OCI-LY1 (cell line): ENCODE measurements at regions not wholly inside any gene's neighbourhood (a gene's known extent, or its start where the extent isn't known, plus 50 kb on each side); places are given as distances from the start of the nearest gene placed in this dataset.

ENCODE experiments used
- H2AFZ ChIP-seq: fragments of 200-600 bp; sonication (generic), shearing (Covaris generic); 2 replicates; pipeline ENCODE4 v1.6.0; 2014; ENCODE audit warnings: antibody characterized with exemption, mild to moderate bottlenecking, low read length
- H3F3A ChIP-seq: fragments of 200-600 bp; sonication (generic), shearing (Covaris generic); 2 replicates; pipeline ENCODE4 v1.6.0; 2014; ENCODE audit warnings: mild to moderate bottlenecking, antibody characterized with exemption, low read length, moderate library complexity; ENCODE audit not compliant: insufficient read depth
- H3K27ac ChIP-seq: fragments of 200-600 bp; sonication (generic); 2 replicates; pipeline ENCODE4 v1.5.1; 2014; ENCODE audit warnings: low read length, mixed run types, mild to moderate bottlenecking, low read depth; ENCODE audit not compliant: poor library complexity, severe bottlenecking
- H3K27me3 ChIP-seq: fragments of 200-600 bp; sonication (generic); 2 replicates; pipeline ENCODE4 v1.6.0; 2014; ENCODE audit warnings: antibody characterized with exemption, mild to moderate bottlenecking, low read length, moderate library complexity; ENCODE audit not compliant: insufficient read depth
- H3K36me3 ChIP-seq: fragments of 200-600 bp; sonication (generic); 2 replicates; pipeline ENCODE4 v1.6.1; 2014; ENCODE audit warnings: mild to moderate bottlenecking, antibody characterized with exemption, low read length, moderate library complexity, mixed read lengths; ENCODE audit not compliant: insufficient read depth
- H3K4me1 ChIP-seq: fragments of 200-600 bp; sonication (generic); 2 replicates; pipeline ENCODE4 v1.5.1; 2014; ENCODE audit warnings: mild to moderate bottlenecking, low read length, moderate library complexity; ENCODE audit not compliant: insufficient read depth, severe bottlenecking
- H3K4me2 ChIP-seq: fragments of 200-600 bp; sonication (generic), shearing (Covaris generic); 2 replicates; pipeline ENCODE4 v1.6.1; 2014; ENCODE audit warnings: low read length
- H3K4me3 ChIP-seq: fragments of 200-600 bp; sonication (generic); 2 replicates; pipeline ENCODE4 v1.5.1; 2014; ENCODE audit warnings: low read length, low read depth, mild to moderate bottlenecking, mixed read lengths; ENCODE audit not compliant: poor library complexity, severe bottlenecking
- H3K79me2 ChIP-seq: fragments of 200-600 bp; shearing (Covaris generic); 2 replicates; pipeline ENCODE4 v1.6.1; 2016; ENCODE audit warnings: mixed run types, low read length, mixed read lengths; ENCODE audit not compliant: insufficient read depth
- H3K9ac ChIP-seq: fragments of 200-600 bp; sonication (generic), shearing (Covaris generic); 2 replicates; pipeline ENCODE4 v1.6.1; 2014; ENCODE audit warnings: mild to moderate bottlenecking, low read length, mixed read lengths
- H3K9me2 ChIP-seq: fragments of 200-600 bp; sonication (generic), shearing (Covaris generic); 2 replicates; pipeline ENCODE4 v1.6.1; 2014; ENCODE audit warnings: low read depth, mild to moderate bottlenecking, low read length, mixed read lengths
- H3K9me3 ChIP-seq: fragments of 200-600 bp; shearing (Covaris generic); 2 replicates; pipeline ENCODE4 v1.6.1; 2014; ENCODE audit warnings: low read length, mixed read lengths
- H4K20me1 ChIP-seq: fragments of 200-600 bp; sonication (generic), shearing (Covaris generic); 2 replicates; pipeline ENCODE4 v1.6.0; 2016; ENCODE audit warnings: mild to moderate bottlenecking, low read length; ENCODE audit not compliant: insufficient read depth
- EZH2 ChIP-seq: fragments of 200-600 bp; sonication (generic), shearing (Covaris generic); IDR thresholded peaks from 2 replicates; pipeline ENCODE4 v1.8.0; 2017; ENCODE audit warnings: borderline replicate concordance, mixed run types, mild to moderate bottlenecking, antibody characterized with exemption, low read length, moderate library complexity, mixed read lengths
- TF ChIP-seq, protein P1 (sequence below): fragments of 200-600 bp; sonication (generic), shearing (Covaris generic); IDR thresholded peaks from 2 replicates; pipeline ENCODE4 v1.5.1; 2017; ENCODE audit warnings: mild to moderate bottlenecking, antibody characterized with exemption, low read length, moderate library complexity, mixed read lengths

DNA sequence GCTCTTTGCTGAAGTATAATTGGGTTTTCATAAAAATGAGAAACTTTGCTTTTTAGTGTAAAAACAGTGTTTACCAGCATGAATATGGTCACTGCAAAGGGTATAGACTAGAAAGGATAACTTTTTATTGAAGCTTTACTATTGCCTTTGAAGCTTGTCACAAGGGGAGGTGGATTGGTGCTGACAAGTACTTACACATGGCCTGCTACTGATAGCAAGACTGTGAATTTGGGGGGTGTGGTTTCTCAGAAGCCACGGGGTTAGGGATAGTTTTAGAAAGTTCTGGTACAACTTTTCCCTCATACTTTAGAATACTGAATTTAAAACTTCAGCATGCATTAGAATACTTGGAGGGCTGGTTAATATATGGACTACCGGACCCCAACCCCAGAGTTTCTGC, 294.1 kb downstream of the SOCS6 start:
- no peaks in the 10 kb centered on the region for H3K79me2 ChIP-seq
- H3F3A ChIP-seq, result no peaks in the 10 kb centered on the region
- H2AFZ ChIP-seq, result no peak overlapping the region
- no peaks in the 10 kb centered on the region for H3K36me3 ChIP-seq
- no peak overlapping the region for H3K4me2 ChIP-seq
- H3K4me3 ChIP-seq, result no peak overlapping the region
- no peaks in the 10 kb centered on the region for H4K20me1 ChIP-seq
- H3K27me3 ChIP-seq, result no peaks in the 10 kb centered on the region
- no peak overlapping the region for H3K9ac ChIP-seq
- TF ChIP-seq, protein P1, sequence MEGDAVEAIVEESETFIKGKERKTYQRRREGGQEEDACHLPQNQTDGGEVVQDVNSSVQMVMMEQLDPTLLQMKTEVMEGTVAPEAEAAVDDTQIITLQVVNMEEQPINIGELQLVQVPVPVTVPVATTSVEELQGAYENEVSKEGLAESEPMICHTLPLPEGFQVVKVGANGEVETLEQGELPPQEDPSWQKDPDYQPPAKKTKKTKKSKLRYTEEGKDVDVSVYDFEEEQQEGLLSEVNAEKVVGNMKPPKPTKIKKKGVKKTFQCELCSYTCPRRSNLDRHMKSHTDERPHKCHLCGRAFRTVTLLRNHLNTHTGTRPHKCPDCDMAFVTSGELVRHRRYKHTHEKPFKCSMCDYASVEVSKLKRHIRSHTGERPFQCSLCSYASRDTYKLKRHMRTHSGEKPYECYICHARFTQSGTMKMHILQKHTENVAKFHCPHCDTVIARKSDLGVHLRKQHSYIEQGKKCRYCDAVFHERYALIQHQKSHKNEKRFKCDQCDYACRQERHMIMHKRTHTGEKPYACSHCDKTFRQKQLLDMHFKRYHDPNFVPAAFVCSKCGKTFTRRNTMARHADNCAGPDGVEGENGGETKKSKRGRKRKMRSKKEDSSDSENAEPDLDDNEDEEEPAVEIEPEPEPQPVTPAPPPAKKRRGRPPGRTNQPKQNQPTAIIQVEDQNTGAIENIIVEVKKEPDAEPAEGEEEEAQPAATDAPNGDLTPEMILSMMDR, result no peak
- no peak for TF ChIP-seq EZH2
- H3K4me1 ChIP-seq, result no peaks in the 10 kb centered on the region
- H3K9me3 ChIP-seq, result peaks cover 6% of the 10 kb centered on the region; the same call in 1 of the 2 replicates
- H3K9me2 ChIP-seq, result no peaks in the 10 kb centered on the region
- no peak overlapping the region for H3K27ac ChIP-seq

DNA sequence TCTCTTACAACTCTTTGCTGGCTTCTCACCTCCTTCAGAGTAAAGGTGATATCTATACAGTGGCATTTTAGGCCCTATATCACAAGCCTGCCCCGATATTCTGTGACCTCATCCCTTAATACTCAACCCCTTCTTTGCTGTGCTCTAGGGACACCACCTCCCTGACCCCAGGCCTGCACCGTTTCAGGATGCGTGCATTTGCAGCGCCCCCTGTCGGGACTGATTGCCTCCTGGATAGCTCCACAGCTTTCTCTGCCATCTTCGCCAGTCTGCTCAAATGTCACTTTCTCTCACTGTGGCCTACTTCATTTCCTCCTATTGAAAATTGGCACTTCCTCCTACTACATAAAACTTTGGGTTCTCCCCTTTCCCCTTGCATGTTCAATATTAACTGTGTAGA, 289.6 kb downstream of the SOCS6 start:
- TF ChIP-seq, protein P1, result peak; percentile 76
- no peak for TF ChIP-seq EZH2
- Histone ChIP-seq H3K27me3 (no peaks in the 10 kb centered on the region), H3K4me3 (no peak overlapping the region), H3K79me2 (no peaks in the 10 kb centered on the region), H2AFZ (no peak overlapping the region; the same call in 1 of the 2 replicates), H3K9ac (no peak overlapping the region), H4K20me1 (no peaks in the 10 kb centered on the region), H3K4me1 (no peaks in the 10 kb centered on the region), H3K9me2 (no peaks in the 10 kb centered on the region), H3K9me3 (peaks cover 3% of the 10 kb centered on the region; the same call in 1 of the 2 replicates), H3K4me2 (no peak overlapping the region), H3K36me3 (no peaks in the 10 kb centered on the region), H3K27ac (no peak overlapping the region), H3F3A (no peaks in the 10 kb centered on the region)

DNA sequence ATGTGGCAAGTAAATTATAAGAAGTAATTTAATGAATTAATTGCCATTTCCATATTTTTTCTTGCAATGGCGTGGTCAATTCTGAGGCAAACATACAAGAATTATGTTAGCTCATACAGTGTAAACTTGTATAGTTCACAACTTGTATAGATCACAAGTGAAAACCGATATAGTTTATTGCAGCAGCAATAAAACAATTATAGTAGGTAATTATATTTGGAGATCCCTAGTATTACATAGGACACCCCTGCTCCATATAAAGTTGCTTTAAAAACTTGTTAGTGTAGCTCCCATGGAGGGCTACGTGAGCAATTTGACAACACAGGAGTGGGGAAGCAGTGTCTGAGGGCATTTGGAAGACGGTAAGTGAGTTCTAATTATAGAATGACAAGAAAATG, 288.2 kb downstream of the SOCS6 start:
- peaks cover 3% of the 10 kb centered on the region; the same call in 1 of the 2 replicates for H3K9me3 ChIP-seq
- no peak overlapping the region for H3K4me3 ChIP-seq
- H3K9me2 ChIP-seq, result no peaks in the 10 kb centered on the region
- no peak overlapping the region for H3K4me2 ChIP-seq
- no peak overlapping the region for H3K9ac ChIP-seq
- H3K27me3 ChIP-seq, result no peaks in the 10 kb centered on the region
- no peak overlapping the region for H3K27ac ChIP-seq
- H4K20me1 ChIP-seq, result no peaks in the 10 kb centered on the region
- no peaks in the 10 kb centered on the region for H3F3A ChIP-seq
- H3K36me3 ChIP-seq, result no peaks in the 10 kb centered on the region
- no peaks in the 10 kb centered on the region for H3K4me1 ChIP-seq
- H2AFZ ChIP-seq, result no peak overlapping the region
- TF ChIP-seq EZH2, result no peak
- TF ChIP-seq, protein P1, result no peak
- no peaks in the 10 kb centered on the region for H3K79me2 ChIP-seq
